ENCODE measurements at regions not wholly inside any gene's neighbourhood (a gene's known extent, or its start where the extent isn't known, plus 50 kb on each side); places are given as distances from the start of the nearest gene placed in this dataset.

DNA sequence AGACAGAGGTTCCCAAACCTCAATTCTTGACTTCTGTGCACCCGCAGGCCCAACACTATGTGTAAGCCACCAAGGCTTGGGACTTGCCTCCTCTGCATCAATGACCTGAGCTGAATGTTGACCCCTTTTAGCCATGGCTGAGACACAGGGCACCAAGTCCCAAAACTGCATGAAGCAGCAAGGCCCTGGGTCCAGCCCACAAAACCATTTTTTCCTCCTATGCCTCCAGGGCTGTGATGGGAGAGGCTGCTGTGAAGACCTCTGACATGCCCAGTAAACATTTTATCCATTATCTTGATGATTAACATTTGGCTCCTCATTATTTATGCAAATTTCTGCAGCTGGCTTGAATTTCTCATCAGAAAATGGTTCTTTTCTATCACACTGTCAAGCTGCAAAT is 85.4 kb downstream of the ITM2A start:
- ATAC-seq (ENCODE audit: insufficient read depth, low read depth) (no peak), DNase-seq (no peak)
- no peak overlapping the region for H2AFZ ChIP-seq (ENCODE audit: low read depth, low read length)
- H3K79me2 ChIP-seq (ENCODE audit: insufficient read depth, low read length) = no peaks in the 10 kb centered on the region
- H3K4me2 ChIP-seq (ENCODE audit: insufficient read depth, low read length) = no peak overlapping the region
- H3K36me3 ChIP-seq (ENCODE audit: insufficient read depth, low read length) = no peaks in the 10 kb centered on the region
- H3K9me3 ChIP-seq (ENCODE audit: insufficient read depth, low read length, severe bottlenecking) = peaks cover 8% of the 10 kb centered on the region
- H3K4me3 ChIP-seq (ENCODE audit: low read depth in 1 of 2, low read length in 2 of 2) = no peak overlapping the region
- H4K20me1 ChIP-seq (ENCODE audit: insufficient read depth, low read length) = no peaks in the 10 kb centered on the region
- H3K9ac ChIP-seq (ENCODE audit: low read depth, low read length) = no peak overlapping the region
- no peak overlapping the region for H3K27ac ChIP-seq (ENCODE audit: low read length)
- H3K27me3 ChIP-seq (ENCODE audit: insufficient read depth, low read length, poor library complexity) = no peaks in the 10 kb centered on the region
- TF ChIP-seq EZH2 (IDR thresholded peaks at IDR 0.05; ENCODE audit: borderline replicate concordance, low read depth, low read length, severe bottlenecking) = no peak
- TF ChIP-seq, protein P1, sequence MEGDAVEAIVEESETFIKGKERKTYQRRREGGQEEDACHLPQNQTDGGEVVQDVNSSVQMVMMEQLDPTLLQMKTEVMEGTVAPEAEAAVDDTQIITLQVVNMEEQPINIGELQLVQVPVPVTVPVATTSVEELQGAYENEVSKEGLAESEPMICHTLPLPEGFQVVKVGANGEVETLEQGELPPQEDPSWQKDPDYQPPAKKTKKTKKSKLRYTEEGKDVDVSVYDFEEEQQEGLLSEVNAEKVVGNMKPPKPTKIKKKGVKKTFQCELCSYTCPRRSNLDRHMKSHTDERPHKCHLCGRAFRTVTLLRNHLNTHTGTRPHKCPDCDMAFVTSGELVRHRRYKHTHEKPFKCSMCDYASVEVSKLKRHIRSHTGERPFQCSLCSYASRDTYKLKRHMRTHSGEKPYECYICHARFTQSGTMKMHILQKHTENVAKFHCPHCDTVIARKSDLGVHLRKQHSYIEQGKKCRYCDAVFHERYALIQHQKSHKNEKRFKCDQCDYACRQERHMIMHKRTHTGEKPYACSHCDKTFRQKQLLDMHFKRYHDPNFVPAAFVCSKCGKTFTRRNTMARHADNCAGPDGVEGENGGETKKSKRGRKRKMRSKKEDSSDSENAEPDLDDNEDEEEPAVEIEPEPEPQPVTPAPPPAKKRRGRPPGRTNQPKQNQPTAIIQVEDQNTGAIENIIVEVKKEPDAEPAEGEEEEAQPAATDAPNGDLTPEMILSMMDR (IDR thresholded peaks at IDR 0.05; ENCODE audit: borderline replicate concordance, extremely low read depth, low read length, poor library complexity, severe bottlenecking) = no peak
- 0 out of 2 replicates have a peak, but pooled peaks cover 4% of the 10 kb centered on the region for H3K4me1 ChIP-seq (ENCODE audit: insufficient read depth, low read length)

DNA sequence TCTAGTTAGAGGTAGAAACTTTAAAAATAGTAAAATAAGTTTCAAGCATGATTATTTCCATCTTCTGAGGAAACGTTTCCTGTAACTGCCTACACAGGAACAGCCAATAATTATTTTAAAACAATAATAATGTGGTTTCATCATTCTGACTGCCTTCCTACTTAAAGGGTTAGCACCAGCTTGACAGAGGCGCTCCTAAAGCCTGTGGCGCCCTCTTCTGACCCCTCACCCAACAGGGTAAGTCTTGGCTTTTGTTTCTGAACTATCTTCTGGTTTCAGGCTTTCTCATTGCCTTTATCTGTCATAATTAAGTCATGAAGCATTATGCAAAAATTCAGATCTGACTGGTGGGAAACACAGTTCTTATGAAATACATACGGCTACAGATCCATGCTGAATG is 96.7 kb downstream of the ITM2A start:
- ATAC-seq (ENCODE audit: insufficient read depth, low read depth) (peak; percentile 94), DNase-seq (peak; percentile 80)
- TF ChIP-seq, protein P1 (IDR thresholded peaks at IDR 0.05; ENCODE audit: borderline replicate concordance, extremely low read depth, low read length, poor library complexity, severe bottlenecking) = peak; percentile 87
- no peak for TF ChIP-seq EZH2 (IDR thresholded peaks at IDR 0.05; ENCODE audit: borderline replicate concordance, low read depth, low read length, severe bottlenecking)
- Histone ChIP-seq H3K9ac (ENCODE audit: low read depth, low read length) (peak overlapping the region; percentile 41; the same call in 1 of the 2 replicates), H3K4me1 (ENCODE audit: insufficient read depth, low read length) (peaks cover 56% of the 10 kb centered on the region), H3K4me3 (ENCODE audit: low read depth in 1 of 2, low read length in 2 of 2) (no peak overlapping the region), H3K27me3 (ENCODE audit: insufficient read depth, low read length, poor library complexity) (no peaks in the 10 kb centered on the region), H3K4me2 (ENCODE audit: insufficient read depth, low read length) (peak overlapping the region; percentile 15; the same call in 1 of the 2 replicates), H3K36me3 (ENCODE audit: insufficient read depth, low read length) (no peaks in the 10 kb centered on the region), H3K27ac (ENCODE audit: low read length) (peak overlapping the region; percentile 89), H2AFZ (ENCODE audit: low read depth, low read length) (no peak overlapping the region), H4K20me1 (ENCODE audit: insufficient read depth, low read length) (no peaks in the 10 kb centered on the region), H3K79me2 (ENCODE audit: insufficient read depth, low read length) (peaks cover 6% of the 10 kb centered on the region; the same call in 1 of the 2 replicates), H3K9me3 (ENCODE audit: insufficient read depth, low read length, severe bottlenecking) (no peaks in the 10 kb centered on the region)

DNA sequence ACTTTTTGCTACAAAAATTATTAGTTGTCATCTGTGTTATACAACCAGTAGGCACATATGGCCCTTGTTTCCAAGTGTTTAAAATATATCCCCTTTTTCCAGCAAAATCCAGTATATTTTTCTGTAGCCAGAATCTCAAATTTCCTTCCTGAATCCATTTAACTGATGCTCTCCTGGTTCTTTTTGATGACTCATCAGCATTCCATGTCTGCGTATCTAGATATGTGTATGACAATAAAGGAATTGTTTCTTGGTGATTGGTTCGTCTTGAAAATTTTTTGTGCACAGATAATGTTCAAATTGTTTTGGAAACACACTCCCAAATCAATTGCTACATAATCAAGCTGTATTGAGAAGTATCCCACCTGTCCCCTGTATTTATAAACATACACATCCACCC is 98.3 kb downstream of the ITM2A start:
- no peaks in the 10 kb centered on the region for H4K20me1 ChIP-seq (ENCODE audit: insufficient read depth, low read length)
- H3K79me2 ChIP-seq (ENCODE audit: insufficient read depth, low read length) = peaks cover 9% of the 10 kb centered on the region; the same call in 1 of the 2 replicates
- TF ChIP-seq, protein P1 (IDR thresholded peaks at IDR 0.05; ENCODE audit: borderline replicate concordance, extremely low read depth, low read length, poor library complexity, severe bottlenecking) = no peak
- no peak for TF ChIP-seq EZH2 (IDR thresholded peaks at IDR 0.05; ENCODE audit: borderline replicate concordance, low read depth, low read length, severe bottlenecking)
- H3K27me3 ChIP-seq (ENCODE audit: insufficient read depth, low read length, poor library complexity) = no peaks in the 10 kb centered on the region
- no peaks in the 10 kb centered on the region for H3K9me3 ChIP-seq (ENCODE audit: insufficient read depth, low read length, severe bottlenecking)
- H3K4me3 ChIP-seq (ENCODE audit: low read depth in 1 of 2, low read length in 2 of 2) = no peak overlapping the region
- H3K4me2 ChIP-seq (ENCODE audit: insufficient read depth, low read length) = no peak overlapping the region
- H3K9ac ChIP-seq (ENCODE audit: low read depth, low read length) = no peak overlapping the region; the same call in 1 of the 2 replicates
- H3K27ac ChIP-seq (ENCODE audit: low read length) = peak overlapping the region; percentile 89
- no peaks in the 10 kb centered on the region for H3K36me3 ChIP-seq (ENCODE audit: insufficient read depth, low read length)
- no peak for ATAC-seq (ENCODE audit: insufficient read depth, low read depth)
- H2AFZ ChIP-seq (ENCODE audit: low read depth, low read length) = no peak overlapping the region
- peaks cover 59% of the 10 kb centered on the region for H3K4me1 ChIP-seq (ENCODE audit: insufficient read depth, low read length)
- no peak for DNase-seq

Data from DND-41 (cell line).